ENCODE measurements at regions not wholly inside any gene's neighbourhood (a gene's known extent, or its start where the extent isn't known, plus 50 kb on each side); places are given as distances from the start of the nearest gene placed in this dataset.

DNA sequence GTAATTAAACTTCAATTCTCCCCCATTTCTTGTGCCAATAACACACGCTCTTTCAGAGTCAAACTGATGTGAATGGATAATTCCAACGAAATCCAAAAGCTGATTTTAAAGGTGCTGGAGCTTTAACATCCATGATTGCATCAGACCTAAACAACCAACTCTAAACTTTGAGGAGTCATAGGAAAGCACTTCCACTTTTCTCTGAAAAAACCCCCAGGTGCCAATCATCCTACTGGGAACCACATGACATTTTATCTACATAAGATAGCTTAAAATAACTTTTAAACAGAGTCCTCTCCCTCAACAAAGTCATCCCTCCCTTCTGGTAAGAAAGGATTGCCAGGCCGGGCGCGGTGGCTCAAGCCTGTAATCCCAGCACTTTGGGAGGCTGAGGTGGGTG, 167.7 kb upstream of the PDE10A start:
- no peak for TF ChIP-seq EZH2 (IDR thresholded peaks at IDR 0.05)
- TF ChIP-seq, protein P1, sequence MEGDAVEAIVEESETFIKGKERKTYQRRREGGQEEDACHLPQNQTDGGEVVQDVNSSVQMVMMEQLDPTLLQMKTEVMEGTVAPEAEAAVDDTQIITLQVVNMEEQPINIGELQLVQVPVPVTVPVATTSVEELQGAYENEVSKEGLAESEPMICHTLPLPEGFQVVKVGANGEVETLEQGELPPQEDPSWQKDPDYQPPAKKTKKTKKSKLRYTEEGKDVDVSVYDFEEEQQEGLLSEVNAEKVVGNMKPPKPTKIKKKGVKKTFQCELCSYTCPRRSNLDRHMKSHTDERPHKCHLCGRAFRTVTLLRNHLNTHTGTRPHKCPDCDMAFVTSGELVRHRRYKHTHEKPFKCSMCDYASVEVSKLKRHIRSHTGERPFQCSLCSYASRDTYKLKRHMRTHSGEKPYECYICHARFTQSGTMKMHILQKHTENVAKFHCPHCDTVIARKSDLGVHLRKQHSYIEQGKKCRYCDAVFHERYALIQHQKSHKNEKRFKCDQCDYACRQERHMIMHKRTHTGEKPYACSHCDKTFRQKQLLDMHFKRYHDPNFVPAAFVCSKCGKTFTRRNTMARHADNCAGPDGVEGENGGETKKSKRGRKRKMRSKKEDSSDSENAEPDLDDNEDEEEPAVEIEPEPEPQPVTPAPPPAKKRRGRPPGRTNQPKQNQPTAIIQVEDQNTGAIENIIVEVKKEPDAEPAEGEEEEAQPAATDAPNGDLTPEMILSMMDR (IDR thresholded peaks at IDR 0.05) = no peak
